CD4-positive, alpha-beta T cell treated with Interleukin-4 for 1 hour (primary cell): ENCODE measurements at regions not wholly inside any gene's neighbourhood (a gene's known extent, or its start where the extent isn't known, plus 50 kb on each side); places are given as distances from the start of the nearest gene placed in this dataset.
A peak's percentile ranks its signal among the peaks of the same experiment; 100 is the strongest.

Experiments
- DNase-seq, 2 donors: peaks; one replicate each; pipeline ENCODE4 v3.0.0-alpha.2; 2020 to 2022

DNA sequence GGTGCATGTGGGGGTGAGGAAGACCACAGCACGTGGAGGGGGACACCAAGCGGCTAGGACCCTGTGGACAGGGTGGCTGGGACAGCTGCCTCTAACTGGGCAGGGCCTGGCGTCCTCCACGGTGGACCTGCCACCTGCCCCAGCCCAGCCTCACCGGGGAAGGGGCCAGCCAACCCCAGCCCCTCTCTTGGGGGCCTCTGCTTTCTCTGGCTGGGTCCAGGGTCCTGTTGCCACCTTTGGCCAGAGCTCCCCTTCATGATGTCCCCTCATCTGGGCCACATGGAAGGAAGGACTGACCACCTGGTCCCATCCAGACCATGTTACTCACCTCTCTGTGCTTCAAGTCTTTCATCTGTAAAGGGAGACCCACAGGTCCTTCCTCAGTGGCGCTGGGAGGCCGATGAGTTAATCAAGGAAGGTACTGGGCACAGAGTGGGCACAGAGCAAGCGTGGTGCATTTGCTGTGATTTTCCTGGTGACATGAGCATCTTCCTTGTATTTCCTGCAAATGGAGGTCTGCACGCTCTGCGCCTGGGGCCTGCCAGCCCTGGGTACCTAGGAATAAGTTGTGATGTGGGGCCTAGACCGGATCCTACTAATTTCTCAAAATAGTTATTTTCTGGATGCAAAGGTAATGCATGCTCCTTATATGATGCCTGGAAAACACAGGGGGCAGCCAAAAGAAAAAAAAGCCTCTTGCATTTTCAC is 538.4 kb downstream of the TBC1D22A start:
- no peak for DNase-seq

DNA sequence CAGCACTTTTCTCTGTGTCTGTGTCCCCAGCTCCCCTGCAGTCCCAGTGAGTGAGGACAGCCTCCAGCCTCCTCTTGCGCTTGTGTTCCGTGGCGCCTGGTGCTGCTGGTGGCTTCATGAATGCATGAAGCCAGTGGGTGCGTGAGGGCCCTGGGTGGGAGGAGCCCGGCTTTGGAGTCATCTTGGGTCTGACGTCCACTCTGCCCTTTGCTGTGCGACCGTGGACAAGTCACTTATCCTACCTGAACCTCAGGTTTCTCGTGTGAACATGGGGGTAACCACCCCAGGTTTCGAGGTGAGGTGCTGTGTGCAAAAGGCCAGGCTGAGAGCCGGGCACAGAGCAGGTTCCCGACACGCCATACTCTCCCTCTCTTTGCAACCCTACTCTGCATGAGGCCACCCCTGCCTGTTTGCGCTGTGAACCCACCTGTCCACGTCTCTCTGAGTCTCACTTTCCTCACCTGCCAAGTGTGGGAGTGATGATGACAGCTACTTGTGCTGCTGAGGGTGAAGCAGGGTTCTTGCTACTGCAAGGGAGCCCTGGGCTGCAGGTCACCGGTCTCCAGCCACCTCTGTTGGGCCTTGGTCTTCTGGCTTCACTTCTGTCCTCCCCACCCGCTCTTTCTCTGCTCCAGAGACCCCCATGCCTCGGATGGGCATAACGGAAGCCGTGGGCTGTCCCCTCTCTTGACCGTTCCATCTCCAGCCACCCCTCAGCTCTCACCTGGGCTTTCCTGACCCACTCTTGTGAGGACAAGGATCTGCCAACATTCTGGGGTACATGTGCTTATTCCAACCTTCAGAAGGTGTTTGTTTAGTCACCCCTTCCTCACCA is 537.6 kb downstream of the TBC1D22A start:
- no peak for DNase-seq

- no peak for DNase-seq
These were observed 536.9 kb downstream of the TBC1D22A start for GRCh38 chr22:47299211-47299862.

GRCh38 chr22:47298017-47298785 is 535.8 kb downstream of the TBC1D22A start:
- DNase-seq, result no peak

- no peak for DNase-seq
These were observed 535.0 kb downstream of the TBC1D22A start for GRCh38 chr22:47297261-47298016.

- DNase-seq, result no peak
These were observed 534.2 kb downstream of the TBC1D22A start for GRCh38 chr22:47296405-47297260.

- DNase-seq, result no peak
These were observed 533.5 kb downstream of the TBC1D22A start for GRCh38 chr22:47295982-47296381.

DNA sequence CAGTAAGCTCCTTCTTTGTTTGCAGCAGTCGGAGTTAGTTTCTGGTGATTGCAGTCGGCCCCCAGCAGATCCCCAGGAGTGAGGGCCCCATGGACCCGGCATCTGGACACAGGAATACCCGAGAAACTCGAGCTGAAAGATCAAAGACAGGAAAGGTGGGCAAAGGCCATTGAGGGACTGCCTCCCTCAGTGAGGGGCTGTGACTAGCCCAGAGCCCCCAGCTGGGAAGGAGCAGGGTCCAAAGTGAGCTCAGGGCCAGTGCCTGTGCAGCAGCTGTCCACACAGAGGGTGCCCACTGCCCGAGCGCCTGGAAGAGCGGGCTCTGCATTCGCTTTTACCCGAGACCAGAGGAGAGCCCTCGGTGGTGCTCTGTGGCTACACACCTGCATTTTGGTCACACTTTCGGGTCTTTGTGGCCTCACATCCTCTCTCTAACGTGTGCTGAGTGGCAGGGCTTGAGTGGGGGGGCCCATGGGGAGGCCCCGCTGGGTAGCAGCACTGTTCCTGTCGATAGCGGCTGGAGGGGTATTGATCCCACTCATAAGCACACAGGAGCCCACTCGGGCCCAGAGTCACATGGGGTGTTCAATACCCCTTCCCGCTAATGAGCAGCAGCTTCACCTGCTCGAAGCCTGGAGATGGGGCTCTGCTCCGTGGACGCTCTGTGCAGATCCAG is 532.9 kb downstream of the TBC1D22A start:
- DNase-seq, result no peak

DNA sequence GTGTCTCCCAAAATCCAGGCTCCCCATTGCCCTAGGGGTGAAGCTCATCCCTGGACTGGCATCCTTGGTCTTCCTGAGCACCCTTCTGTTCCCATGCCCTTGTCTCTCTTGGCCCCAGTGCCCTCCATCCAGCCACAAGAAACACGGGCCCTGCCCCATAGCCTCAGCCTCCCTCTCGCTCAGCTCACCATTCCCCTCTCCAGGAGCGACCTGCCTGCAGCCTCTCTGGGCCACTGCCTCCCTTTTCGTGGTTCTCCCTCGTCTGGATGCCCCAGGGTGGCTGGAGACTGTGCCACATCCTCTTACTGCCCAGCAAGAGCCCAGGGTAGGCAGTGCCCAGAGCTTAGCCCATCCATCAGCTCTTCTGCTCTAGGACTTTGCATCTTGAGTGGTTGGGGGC is 532.1 kb downstream of the TBC1D22A start:
- no peak for DNase-seq

GRCh38 chr22:47294222-47294532 is 531.7 kb downstream of the TBC1D22A start:
- no peak for DNase-seq

DNA sequence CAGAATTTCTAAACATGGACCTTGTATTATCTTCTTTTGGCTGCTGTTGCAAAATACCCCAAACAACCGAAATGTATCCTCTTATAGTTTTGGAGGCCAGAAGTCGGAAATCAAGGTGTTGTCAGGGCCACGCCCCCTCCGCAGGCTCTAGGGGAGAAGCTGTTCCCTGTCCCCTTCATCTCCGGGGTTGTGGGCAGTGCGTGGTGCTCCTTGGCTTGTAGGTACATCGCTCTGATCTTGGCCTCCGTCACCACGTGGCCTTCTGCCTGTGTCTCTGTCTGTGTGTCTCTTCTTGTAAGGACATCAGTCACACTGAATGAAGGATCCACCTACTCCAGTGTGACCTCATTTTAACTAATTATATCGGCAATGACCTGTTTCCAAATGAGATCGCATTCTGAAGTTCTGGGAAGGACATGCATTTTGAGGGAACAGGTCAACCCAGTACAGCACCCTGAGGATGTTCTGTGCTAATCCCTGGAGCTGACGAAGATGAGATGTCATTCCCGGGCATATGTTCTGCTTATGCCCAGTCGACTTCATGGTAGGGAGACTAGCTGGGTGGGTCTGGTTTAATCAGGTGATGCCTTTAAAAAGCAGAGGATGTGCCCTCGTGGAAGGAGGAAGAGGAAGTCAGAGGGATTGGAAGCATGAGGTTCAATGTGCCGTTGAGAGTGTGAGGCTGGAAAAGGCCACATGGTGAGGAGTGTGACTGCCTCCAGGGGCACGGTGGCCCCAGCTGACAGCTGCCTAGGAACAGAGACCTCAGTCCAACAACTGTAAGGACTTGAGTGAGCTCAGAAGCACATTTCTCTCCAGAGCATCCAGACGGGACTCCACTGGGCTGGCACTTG is 531.1 kb downstream of the TBC1D22A start:
- peak in 1 of 2 donors; percentile 8 for DNase-seq

GRCh38 chr22:47292546-47293320 is 530.3 kb downstream of the TBC1D22A start:
- peak in 1 of 2 donors; percentile 3 for DNase-seq

DNA sequence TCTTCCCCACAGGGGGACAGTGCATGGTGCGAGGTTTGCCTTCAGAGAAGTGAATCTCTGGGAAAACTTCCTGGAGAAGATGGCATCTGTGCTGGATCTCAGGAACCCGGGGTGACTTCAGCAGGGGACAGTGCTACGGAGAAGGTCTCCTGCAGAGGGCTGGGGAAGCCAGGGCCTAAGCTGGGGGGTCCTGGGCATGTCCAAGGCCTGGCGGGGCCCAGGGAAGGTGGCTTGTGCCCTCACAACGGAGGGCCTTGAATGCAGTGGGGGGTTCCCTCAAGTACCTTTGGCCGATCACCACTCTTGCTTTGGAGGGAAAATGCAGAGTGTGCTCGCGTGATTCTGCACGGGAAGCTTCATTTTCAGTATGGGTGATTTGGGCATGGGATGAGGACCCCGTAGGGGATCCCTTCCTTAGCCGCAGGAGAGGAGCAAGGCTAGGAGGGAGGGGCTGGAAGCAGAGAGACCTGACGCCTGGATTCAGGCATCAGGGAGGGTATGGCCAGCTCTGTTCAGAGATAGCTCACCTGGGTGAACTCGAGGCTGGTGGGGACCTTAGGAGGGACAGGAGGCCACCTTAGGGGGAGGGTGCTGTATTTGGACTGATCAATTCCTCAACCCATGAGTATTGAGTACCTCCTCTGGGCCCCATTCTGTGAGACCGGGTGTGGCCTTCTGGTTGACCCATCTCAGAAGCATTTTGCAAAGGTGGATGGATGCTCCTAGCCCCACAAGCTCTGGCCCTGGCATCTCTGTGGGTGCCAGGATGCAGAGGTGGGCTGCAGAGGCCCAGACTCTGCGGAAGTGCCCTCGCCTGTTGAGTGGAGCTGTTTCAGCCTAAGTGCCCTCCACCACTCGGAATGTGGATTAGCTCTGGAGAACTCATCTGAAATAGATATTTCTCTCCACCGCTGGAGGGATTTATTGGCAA is 529.4 kb downstream of the TBC1D22A start:
- peak in 1 of 2 donors; percentile 1 for DNase-seq

- DNase-seq, result peak in 1 of 2 donors; percentile 4
These were observed 528.4 kb downstream of the TBC1D22A start for GRCh38 chr22:47290706-47291430.

DNA sequence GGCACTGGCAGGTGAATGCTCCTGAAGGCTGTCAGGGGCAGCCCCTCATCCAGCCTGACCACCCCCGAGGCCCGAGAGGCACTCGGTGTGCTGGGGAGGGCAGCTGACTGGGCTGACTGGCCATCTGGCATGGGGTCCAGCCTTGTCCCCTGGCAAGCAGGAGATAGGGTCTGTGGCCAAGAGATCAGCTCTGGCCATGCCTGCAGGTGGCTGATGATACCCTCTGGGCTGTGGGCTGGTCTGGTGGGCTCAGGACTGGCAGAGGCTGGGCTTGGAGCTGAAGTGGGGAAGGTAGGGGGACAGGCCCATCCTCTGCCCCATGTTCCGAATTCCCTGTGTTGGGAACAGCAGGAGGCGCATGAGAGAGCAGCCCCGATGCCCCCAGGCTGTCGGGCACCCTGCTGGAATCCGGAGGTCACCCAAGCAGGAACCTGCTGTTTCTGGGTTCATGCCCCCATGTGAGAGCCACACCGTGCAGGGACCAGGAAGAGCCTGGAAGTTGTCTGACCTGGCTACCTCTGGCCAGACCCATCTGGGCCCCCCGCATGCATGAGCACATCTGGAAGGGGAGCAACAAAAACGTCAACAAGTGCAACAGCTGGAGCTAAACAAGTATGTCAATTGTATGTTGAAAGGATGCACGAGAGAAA is 527.0 kb downstream of the TBC1D22A start:
- DNase-seq, result peak in 1 of 2 donors; percentile 9

GRCh38 chr22:47288680-47289079 is 526.2 kb downstream of the TBC1D22A start:
- no peak for DNase-seq
